ACHN (cell line): ENCODE measurements at regions not wholly inside any gene's neighbourhood (a gene's known extent, or its start where the extent isn't known, plus 50 kb on each side); places are given as distances from the start of the nearest gene placed in this dataset.

ENCODE experiments used
- DNase-seq: peaks from one replicate; pipeline ENCODE4 v3.0.0-alpha.2; 2015
- in situ Hi-C: cut with HindIII; loops from 2 replicates; pipeline ENCODE4 v1.10.0; 2017; ENCODE audit warnings: low sequenced_read_pairs, low pct_ligation_motif_present, low pct_unique_long_range_greater_than_20kb

DNA sequence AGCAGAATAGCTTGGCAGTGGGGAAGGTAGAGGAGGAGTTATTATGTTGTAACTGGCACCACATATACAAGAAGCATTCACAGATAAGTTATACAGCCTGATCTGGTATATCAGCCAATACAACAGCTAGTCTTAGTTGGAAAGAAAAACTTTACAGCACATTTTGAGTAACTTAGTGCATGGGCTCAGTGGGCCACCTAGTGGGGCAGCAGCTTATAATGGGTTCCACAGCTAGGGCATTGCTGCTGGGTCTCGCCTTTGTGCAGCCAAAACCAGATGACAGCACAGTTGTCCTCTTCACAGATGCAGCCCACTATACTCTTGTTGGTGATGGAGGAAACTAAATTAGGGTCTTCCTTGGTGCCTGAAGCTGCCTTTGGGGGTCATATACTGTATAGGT lies 448.1 kb upstream of the RASGEF1B start:
- DNase-seq: no peak
- in situ Hi-C loops: no loop called here

DNA sequence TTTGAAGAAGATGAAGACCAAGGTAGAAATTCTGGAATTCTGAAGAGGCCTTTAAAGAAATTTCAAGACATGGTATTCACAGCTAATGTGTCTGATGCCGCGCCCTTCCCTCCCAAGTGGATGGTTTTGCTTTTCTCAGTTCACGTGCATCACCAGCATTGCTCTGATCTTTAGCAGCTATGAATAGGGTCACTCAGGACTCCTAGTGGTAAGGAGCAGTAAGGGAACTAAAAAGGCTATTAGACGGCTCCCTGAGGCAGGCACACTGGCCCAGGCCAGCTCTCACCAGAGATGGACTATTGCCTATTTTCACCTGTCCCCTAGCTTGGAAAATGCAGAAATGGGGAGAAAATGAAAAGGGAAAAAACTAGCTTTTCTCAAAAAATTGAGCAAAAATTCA lies 447.5 kb upstream of the RASGEF1B start:
- DNase-seq: peak; percentile 61

DNA sequence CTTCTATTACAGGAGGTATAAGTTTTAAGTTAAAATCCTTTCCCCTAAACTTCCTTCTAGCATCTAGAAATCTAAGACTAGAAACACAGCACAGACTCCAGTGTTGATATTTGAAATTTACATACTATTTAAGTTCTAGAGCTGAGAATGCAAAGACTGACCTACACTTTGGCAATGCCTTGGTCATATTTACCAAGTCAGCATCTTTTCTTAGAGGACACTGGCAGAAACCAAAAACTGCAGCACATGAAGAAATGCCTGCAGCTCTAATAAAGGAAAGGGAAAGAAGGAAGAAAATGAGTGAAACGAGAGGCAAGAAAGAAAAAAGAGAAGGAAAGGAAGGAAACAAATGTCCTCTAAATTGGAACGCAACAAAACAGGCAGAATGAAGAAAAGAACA lies 443.7 kb upstream of the RASGEF1B start:
- in situ Hi-C loops: no loop called here
- DNase-seq: no peak

More for the DNA sequence above, 447.5 kb upstream of the RASGEF1B start:
- in situ Hi-C loops: no loop called here

DNA sequence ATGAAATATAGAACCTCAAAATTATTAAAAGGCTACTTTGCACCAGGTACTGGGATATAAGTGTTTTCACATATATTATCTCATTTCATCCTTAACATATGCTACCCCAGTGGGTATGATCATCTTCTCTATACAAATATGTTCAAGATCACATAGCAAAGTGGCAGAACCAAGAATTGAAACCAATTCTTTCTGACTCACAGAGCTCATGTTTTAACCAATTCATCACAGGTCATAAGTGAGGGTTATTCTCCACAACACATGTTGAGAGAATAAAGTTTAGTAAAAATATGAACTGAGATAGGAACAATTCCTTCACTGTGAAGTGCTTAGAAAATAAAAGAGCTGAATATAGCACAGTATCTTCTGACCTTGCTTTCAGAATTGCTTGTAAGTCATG lies 442.9 kb upstream of the RASGEF1B start:
- in situ Hi-C loops: no loop called here
- DNase-seq: no peak

DNA sequence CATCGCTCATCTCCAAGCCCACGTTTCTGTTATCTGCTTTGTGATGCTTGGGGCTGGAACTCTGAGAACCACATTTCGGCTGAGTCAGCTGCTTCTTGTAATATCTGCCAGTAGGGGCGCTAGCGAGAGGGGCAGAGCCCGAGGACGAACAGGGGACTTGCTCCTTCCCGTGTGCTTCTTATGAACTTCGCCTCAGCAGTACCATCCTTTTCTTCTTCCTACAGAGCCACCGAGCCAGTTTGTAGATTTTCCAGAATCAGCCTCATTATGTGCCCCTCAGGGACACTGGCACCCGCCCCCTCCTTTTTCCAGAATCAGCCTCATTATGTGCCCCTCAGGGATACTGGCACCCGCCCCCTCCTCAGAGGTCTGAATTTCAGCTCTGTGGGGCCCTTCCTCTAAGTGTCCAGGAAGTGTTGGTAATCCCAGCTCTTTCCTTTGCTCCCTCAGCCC lies 441.7 kb upstream of the RASGEF1B start:
- in situ Hi-C loops: no loop called here
- DNase-seq: peak; percentile 74

DNA sequence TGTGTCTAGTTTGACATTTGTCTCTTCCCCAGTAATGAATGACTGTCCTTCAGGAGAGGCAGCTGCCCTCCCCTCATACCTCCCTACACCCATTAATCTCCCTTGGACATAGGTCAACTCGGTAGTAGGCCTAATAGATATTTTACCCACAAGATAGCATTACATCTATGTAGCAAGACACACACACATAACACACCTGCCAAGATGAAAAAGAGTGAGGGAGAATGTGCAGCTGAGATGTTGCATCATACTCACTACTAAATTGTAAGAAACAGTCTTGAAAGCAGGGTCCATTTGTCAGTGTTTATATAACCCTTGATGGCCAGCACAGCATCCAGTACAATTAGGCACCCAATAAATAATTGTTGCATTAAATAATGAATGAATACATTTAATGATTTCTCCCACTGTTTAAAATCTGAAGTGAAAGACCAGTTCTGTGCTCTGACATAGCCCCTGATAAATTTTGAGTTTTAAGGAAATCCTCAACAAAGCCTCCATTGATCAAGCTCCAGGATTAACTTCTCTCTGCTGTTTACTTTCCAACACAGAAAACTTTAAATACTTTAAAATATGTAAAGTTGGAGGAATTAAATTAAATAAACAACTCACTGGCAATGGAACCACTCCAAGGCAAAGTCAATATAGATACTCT lies 440.8 kb upstream of the RASGEF1B start:
- no peak for DNase-seq
- in situ Hi-C loops: no loop called here

DNA sequence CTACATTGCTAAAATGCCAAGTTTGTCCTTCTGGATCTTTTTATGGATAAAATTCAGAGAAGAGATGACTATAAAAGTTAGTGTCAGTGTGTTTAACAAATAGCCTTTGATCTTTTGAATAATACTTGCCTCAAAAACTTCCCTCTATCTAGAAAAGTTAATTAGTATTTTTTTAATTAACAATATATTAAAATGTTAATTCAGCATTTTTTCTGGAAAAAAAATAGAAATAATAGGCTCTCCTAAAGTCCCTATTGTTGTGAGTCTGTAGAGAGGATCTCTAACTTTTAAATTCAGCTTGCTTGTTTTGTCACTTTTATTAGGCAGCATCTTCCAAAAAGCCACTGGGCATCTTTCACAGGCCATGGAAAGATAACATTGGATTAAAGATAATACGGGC lies 435.2 kb upstream of the RASGEF1B start:
- no peak for DNase-seq
- in situ Hi-C loops: no loop called here

DNA sequence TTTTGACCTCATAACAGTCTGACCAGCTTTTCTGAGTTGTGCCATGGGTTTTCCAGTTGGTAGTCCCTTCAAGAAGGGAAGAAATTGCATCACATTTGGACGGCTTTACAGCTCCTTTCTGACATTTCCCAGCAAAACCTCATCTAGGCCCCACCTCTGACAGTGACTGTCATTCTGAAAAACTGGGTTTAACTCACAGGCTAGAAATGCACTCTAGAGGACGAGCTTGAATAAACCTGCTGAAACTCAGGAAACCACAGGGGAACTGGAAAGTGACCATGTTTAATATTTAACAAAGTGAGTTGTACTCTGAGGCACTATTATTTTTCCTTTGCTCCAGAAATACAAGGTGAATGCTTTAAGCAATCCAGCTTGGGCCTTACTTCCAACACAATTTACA lies 434.3 kb upstream of the RASGEF1B start:
- in situ Hi-C loops: no loop called here
- DNase-seq: peak; percentile 89

DNA sequence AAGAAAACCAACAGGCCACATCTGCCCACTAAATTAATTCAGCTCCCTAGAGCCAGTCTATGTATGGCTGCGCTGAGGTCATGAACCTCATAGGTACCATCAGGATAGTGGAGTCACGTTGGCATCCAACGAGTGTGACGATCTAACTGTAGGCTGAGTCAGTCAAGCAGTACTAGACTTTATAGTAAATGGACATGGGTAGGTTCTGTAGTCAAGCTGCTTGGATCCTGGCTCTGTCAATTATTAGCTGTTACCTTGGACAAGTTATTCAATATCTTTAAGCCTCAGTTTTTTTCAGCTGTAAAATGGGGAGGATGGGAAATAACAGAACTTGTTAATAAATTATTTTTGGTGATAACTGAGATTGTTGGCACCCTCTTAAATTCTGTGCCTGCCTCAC lies 432.4 kb upstream of the RASGEF1B start:
- no peak for DNase-seq

DNA sequence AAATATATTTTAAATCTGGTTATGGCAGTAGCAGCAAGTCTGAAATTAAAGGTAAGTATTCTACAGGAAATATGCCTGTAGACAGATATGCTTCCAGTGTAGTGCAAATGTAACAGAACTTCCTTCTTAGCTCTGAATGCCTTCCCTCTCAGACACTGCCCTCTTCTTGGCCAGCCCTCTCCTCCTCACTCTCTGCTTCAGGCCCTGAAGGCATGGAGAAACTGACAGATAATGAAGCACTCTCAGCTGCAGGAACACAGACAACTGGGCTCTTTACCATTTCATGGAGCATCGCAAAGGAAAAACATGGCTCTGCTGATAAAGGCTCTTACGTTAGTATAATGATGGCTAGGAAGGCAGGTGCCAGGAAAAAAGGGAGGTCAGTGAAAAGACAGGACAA lies 431.5 kb upstream of the RASGEF1B start:
- no peak for DNase-seq
- in situ Hi-C loops: no loop called here

More for the DNA sequence above, 432.4 kb upstream of the RASGEF1B start:
- in situ Hi-C loops: no loop called here

DNA sequence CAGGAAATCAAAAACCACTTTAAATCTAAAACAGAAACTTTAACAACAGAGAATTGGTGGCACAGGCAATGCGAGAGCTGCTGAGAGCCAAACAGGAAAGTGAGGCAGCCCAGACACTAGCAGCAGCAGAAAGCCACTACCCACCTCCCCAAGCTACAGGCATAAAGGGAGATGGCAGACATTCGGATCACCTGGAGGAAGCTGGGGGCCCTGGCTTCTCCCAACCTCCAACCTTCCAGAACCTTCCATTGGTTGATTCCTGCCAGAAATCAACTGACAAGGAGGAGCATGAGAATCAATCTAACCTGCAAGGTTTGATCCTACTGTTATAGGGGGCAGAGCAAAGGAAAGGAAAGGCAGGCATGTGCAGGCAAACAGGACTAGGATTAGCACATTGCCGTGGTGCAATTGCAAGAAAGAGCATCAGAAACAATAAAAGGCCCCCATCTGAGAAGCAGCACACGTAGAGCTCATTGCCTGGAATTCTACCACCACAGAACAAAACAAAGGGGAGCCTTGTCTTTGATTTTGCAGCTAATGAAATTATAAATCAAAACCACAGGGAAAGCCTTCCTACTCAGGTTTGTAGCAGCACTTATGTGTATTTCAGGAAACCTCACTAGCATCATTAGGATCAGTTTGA lies 427.3 kb upstream of the RASGEF1B start:
- in situ Hi-C loops: no loop called here
- no peak for DNase-seq

DNA sequence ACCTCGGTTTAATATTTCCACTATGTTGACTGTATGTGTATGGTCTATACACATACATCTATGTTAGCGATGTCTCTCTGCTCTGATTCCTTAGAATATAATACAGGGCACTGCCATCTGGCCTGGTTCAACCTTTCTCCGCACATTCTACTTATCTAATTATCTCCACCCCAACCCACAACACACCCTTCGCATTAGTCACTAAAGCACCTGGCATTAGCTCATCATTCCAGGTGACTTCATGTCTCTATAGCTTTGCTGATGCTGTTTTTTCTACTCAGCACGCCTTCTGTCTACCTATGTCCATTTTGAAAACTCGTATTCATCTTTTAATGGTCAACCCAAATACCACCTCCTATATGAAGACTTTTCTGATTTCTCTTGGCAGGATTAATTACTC lies 425.2 kb upstream of the RASGEF1B start:
- DNase-seq: no peak
- in situ Hi-C loops: no loop called here

DNA sequence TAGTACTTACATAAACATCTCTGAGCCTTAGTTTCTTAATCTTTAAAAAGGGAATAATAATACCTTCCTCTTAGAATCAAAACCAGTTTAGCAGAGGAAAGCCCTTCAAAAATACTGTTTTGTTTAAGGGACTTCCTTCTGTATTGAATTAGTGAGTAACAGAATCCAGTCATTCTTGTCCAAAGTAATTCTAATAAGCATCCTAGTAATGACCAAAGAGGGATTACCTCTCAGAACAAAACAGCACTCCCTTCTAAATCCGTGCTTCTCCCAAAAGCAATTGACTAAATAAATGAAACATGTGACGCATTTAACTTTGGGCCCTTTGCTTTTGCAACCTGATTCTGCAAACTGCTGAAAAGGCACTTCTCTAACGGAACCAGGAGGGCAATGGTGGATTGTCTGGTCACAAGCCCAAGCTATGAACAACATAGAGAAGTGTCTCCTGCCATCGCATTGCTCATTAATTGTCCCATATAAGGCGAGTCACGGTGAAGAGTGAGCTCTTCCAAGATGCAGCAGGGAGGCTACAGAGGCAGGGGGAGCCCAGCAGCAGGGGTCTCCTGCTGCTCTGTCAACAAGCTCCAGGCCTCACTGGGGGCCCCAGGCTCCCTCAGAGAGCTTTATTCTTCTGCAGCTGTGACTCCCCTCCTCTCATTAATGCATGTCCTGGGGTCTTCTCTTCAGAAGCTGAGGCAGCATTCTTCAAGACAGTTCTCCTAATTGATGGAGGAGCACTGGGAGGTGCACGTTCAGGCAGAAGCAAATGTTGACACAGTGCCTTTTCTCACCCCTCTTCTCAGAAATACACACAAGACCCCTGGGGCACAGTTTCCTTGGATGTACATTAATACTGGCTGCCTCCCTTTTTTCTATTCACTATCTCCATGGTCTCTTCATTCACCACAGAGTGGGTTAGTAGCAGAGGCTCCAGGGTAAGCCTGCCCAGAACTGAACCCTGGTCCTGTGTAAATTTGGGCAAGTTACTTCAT lies 419.6 kb upstream of the RASGEF1B start:
- in situ Hi-C loops: no loop called here
- no peak for DNase-seq

DNA sequence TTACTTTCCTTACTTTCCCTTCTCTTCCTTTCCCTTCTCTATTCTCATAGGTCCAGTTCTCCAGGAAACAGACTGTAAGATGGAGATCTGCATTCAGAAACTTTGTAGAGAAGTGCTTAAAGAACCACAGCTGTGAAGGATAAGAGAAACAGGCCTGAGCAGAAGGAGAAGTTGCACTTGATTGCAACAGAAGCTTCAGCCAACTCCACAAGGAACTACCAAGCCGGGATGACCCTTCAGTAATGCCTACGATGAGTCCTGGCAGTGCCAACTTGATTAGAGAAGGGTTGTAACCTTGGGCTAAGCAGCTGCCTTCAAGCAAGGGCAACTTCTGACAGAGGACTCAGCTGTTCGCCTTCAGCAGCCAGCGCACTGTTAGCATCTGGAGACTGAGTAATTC lies 413.3 kb upstream of the RASGEF1B start:
- in situ Hi-C loops: no loop called here
- DNase-seq: no peak

DNA sequence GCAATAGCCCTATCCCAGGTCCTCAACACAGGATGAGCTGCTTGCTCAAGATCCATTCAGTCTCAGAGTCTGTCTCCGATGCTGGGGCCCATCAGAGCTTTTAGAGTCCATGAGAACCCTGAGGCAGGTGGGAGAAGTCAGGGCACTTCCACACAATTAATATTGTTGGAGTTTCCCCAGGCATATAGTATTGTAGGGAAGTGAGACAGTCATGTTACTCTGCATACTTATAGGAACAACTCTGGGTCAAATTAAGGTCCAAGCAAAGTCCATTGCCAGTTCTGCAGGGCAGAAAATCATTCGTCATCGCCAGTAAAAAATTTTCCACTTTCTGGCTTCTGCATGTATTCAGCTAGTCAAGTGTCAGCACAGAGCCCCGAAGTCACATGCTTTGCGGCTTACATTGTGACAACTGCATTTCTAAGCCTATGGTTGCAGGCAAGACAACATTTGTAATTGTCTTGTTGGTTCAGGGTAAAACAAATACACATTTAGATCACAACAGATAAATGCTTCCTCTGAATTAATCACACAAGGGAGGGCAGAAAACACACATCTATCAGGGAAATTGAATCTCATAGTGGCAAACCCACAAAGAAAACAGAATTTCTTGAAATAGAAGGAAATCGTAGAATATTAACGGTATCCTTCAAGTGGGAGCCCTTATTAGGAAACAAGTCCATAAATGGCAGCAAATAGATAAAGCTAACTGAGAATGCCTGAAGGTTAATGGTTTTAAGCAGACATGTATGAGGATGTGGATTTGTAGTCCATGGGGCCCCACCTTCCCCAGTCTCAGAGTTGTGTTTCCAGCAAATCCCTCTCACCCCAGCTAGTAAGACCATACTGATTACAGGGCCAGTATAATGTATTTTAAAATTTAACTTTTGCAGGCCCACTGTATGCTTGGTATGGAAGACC lies 412.1 kb upstream of the RASGEF1B start:
- in situ Hi-C loops: no loop called here
- DNase-seq: no peak

DNA sequence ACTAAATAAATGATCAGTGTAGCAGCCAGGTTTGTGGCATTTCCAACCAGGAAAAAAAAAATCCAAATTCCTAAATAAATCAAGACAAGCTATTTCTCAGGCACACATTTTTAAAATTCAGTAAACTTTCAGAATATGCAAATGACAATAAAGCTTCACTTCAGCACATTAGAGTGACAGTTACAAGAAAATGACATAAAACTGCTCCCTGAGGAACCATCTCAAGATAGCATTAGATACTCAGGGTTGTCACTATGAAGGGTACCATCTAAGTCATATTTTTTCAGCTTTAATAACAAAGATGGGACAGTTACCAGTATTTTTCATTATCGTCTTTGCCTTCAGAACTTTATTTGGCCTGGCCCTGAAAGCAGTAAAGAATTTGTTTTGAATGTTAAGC lies 411.3 kb upstream of the RASGEF1B start:
- DNase-seq: no peak
- in situ Hi-C loops: no loop called here

DNA sequence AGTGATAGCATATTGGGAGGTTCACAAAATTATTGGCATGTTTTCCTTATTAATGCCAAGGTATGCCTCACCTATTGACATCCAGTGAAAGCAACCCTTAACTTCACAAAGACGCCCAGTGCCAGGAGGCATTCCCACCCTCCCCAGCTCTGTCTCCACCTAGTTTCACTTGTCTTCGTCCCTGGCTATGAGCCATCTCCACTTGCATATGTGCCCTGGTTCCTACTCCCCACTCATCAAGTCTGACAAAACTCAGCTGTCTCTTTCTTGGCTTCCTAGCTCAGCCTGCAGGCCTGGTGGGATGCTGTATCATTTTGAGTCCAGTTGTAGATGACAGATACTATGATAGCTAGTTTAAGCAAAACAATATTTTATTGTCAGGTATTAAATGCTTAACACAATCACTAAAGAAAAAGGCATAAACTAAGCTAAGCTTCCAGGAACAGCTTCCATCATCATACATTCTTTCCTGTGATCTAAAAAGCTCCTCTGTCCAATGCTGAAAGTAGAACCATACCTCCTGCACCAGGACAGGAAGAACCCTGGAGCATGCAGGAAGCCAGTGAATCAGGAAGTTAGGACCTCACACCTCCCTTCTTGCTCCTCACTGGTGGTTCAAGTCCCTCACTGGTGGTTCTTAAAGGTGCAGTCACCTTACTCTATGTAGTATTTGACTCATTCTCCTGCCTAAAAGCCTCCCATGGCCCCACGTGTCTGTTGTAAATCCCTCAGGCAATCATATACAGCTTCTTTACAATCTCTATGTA lies 410.3 kb upstream of the RASGEF1B start:
- in situ Hi-C loops: no loop called here
- no peak for DNase-seq

DNA sequence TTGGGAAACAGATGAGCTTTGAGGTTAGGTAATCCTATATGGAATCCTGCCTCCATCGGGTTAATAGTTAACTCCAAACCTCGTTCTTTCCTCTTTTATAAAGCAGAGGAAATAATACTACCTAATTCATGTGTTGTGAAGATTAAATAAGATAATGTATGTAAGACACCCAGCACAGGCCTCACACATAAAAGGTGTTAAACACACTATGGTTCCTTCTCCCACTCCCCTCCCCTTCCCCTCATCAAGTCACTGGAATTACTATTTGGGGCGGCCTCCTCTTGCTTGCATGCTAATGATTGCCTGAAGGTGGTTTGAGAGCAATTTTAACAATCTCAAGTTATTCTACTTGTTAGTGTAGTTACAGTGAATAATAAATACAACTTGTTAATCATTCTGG lies 404.4 kb upstream of the RASGEF1B start:
- in situ Hi-C loops: no loop called here
- no peak for DNase-seq
